Esophagus muscularis mucosa (tissue), 4 donors: ENCODE measurements at regions not wholly inside any gene's neighbourhood (a gene's known extent, or its start where the extent isn't known, plus 50 kb on each side); places are given as distances from the start of the nearest gene placed in this dataset.

Experiments
- CTCF ChIP-seq, 3 experiments: fragments of 200-600 bp in 2 of 3; fragments of 450-650 bp in 1 of 3; sonication (generic) in 2 of 3; IDR thresholded peaks; one replicate each; pipeline ENCODE4 v1.5.1; 2017 to 2019; ENCODE audit warnings: antibody characterized with exemption in 3 of 3, mild to moderate bottlenecking in 2 of 3, moderate library complexity in 1 of 3
- EP300 ChIP-seq: sonication (generic); formaldehyde crosslinking; IDR thresholded peaks from one replicate; pipeline ENCODE4 v1.6.1; 2017; ENCODE audit warnings: antibody characterized with exemption
- POLR2A ChIP-seq: fragments of 450-650 bp; IDR thresholded peaks from one replicate; pipeline ENCODE4 v1.6.1; 2017; ENCODE audit warnings: antibody characterized with exemption, moderate library complexity, mild to moderate bottlenecking, low read depth

- no peak for TF ChIP-seq EP300
- no peak for TF ChIP-seq CTCF (IDR thresholded peaks at IDR 0.05)
- TF ChIP-seq POLR2A: no peak
Observed at GRCh38 chr12:42737398-42737797, 147.9 kb upstream of the PRICKLE1 start.
